C4-2B (cell line): ENCODE measurements at regions not wholly inside any gene's neighbourhood (a gene's known extent, or its start where the extent isn't known, plus 50 kb on each side); places are given as distances from the start of the nearest gene placed in this dataset.

Source experiments
- CTCF ChIP-seq: fragments of 450-650 bp; conservative IDR thresholded peaks from 2 replicates; pipeline ENCODE4 v1.5.1; 2017; ENCODE audit warnings: mild to moderate bottlenecking
- ZFX ChIP-seq: fragments of 450-650 bp; IDR thresholded peaks from 2 replicates; pipeline ENCODE4 v1.6.1; 2017

GRCh38 chr10:81218307-81218706 is 656.7 kb upstream of the NRG3 start:
- TF ChIP-seq CTCF (no peak), ZFX (no peak)
